Astrocyte of the hippocampus (primary cell): ENCODE measurements at regions not wholly inside any gene's neighbourhood (a gene's known extent, or its start where the extent isn't known, plus 50 kb on each side); places are given as distances from the start of the nearest gene placed in this dataset.
A peak's percentile ranks its signal among the peaks of the same experiment; 100 is the strongest.

Experiments
- DNase-seq: peaks from one replicate; pipeline ENCODE4 v3.0.0; 2011; ENCODE audit warnings: low read depth, low spot score

DNA sequence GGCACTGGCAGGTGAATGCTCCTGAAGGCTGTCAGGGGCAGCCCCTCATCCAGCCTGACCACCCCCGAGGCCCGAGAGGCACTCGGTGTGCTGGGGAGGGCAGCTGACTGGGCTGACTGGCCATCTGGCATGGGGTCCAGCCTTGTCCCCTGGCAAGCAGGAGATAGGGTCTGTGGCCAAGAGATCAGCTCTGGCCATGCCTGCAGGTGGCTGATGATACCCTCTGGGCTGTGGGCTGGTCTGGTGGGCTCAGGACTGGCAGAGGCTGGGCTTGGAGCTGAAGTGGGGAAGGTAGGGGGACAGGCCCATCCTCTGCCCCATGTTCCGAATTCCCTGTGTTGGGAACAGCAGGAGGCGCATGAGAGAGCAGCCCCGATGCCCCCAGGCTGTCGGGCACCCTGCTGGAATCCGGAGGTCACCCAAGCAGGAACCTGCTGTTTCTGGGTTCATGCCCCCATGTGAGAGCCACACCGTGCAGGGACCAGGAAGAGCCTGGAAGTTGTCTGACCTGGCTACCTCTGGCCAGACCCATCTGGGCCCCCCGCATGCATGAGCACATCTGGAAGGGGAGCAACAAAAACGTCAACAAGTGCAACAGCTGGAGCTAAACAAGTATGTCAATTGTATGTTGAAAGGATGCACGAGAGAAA, 527.0 kb downstream of the TBC1D22A start:
- DNase-seq: no peak

DNA sequence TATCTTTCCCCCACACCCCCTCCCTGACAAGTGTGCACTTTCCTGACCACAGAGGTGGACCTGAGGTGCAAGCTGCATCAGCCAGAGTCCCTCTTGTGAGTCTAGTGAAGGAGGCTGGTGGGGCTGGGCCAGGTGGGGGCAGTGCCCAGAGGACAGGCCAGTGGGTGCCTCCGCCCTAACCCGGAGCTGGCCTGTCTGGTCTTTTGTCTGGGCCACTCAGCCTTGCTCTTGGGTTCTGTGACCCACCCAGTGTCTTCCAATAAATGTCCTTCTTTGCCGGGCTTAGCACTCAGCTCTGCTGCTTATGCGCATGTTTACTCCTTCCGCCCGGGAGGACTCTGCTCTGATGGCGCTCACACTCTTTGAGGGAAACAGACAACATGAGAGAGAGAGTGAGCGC, 526.2 kb downstream of the TBC1D22A start:
- no peak for DNase-seq

DNA sequence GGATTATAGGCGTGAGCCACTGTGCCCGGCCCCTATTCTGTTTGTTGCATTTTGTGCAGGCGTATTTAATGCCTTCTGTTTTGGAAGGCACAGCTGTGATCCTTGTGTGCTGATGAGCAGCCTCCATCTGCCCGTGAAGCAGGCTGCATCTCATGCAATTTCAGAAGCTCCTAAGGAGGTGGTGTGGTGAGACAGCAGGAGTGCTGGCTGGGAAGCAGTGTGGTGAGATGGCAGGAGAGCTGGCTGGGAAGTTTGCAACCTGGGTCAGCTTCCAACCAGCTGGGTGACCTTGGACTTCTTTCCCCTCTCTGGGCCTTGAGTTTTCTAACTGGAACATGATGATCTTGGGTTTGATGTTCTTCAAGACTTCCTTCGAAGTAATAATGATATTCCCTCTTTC, 525.1 kb downstream of the TBC1D22A start:
- DNase-seq: no peak

DNA sequence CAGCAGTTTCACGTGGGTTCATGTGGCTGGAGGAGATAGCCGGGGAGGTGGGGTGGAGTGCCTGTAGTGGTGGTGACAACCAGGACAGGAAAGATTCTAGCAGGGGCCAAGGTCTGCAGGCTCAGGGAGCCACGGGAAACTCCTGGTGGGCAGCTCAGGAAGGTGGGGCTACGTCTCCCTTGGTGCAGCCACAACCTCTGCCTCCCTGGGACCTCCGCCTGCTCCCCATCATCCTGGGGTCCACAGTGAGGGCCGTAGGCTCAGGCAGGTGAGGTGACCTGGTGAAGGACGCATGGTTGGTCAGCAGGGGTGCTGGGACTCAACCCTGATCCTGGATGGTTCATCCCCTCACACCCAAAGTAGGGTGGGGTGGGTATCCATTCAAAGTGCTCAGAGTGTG, 524.1 kb downstream of the TBC1D22A start:
- no peak for DNase-seq

DNA sequence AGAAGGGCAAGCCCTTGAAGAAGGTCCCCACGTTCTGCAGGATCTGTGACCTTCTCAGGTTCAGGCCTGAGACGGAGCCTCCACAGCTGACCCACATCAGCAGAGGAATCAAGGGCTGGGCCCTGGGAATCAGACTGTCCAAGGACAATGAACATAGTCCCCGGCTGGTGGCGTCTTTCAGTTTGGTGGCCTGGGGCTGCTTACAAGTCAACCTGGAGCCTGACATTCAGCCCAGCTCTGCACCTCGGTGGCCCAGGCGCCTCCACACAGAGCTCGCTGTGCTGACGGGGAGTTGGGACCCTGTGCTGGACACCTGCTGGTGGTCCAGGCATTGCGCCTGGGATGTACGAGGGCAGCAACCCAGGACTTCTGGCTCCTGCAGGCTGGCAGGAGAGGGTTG, 523.5 kb downstream of the TBC1D22A start:
- DNase-seq: no peak

DNA sequence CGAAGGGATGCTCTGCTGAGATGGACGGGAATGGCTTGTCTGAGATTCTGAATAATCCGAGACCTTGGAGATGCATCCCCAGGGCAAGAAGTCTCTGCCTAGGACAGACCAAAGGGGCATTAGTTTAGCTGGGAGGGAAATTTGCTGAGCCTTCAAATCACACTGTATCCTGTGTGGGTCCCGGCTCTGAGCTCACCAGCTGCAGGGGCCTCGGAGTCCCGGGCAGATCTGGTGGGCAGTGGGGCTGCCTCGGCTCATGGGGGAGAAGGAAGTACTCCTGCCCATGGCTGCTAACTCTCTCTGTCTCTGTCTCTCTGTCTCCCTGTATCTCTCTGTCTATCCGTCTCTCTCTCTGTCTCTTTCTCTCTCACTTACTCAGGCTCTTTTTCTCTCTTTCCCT, 522.4 kb downstream of the TBC1D22A start:
- DNase-seq: no peak

DNA sequence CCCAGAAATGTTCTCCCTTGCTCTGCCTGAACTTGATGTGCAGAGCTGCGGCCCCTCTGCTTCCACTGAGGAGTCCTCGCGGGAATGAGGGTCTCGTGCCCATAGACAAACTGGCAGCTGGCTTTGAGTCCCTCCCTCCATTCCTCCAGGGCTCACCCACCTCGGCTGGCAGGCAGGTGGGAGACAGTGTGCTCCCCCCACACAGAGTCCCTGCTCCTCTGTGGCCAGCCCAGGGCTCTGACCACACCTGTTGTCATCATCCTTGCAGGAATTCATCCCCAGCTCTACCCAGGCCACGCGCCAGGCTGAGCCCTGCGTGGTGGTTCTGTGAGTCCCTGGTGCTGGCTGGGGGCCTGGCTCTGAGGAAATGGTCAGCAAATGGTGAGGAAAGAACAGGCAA, 521.9 kb downstream of the TBC1D22A start:
- DNase-seq: no peak

DNA sequence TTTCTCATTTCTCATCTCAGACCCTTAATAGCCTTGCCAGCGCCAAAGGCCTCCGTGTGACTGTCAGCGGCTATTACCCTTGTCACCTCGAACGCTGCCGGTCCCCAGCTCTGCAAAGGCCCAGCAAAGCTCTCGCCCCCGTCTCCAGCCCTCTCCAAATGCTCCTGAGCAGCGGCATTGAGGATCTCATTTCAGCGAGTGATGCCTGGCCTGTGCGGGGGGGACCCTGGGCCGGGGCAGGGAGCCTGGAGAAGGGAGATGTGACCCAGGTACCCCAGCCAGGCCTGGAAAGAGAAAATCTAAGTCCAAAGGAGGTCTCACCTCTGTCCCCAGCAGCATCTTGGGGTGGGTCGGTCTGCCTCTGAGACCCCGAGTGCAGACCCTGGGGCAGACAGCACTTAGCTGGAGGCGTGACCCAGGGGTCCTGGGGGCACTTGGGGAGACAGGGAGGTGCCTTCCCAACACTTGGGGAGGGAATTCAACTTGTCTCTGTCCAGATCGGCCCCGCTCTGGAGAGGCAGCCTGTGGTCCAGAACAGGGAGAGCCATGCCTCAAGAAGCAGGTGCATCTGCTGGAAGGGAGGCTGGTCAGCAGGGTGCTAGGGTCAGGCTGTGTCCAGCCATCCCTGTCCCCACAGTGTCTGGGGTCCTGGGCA, 521.3 kb downstream of the TBC1D22A start:
- no peak for DNase-seq

GRCh38 chr22:47282851-47283250, 520.4 kb downstream of the TBC1D22A start:
- no peak for DNase-seq

- no peak for DNase-seq
Observed at GRCh38 chr22:47282366-47282765, 519.9 kb downstream of the TBC1D22A start.

DNA sequence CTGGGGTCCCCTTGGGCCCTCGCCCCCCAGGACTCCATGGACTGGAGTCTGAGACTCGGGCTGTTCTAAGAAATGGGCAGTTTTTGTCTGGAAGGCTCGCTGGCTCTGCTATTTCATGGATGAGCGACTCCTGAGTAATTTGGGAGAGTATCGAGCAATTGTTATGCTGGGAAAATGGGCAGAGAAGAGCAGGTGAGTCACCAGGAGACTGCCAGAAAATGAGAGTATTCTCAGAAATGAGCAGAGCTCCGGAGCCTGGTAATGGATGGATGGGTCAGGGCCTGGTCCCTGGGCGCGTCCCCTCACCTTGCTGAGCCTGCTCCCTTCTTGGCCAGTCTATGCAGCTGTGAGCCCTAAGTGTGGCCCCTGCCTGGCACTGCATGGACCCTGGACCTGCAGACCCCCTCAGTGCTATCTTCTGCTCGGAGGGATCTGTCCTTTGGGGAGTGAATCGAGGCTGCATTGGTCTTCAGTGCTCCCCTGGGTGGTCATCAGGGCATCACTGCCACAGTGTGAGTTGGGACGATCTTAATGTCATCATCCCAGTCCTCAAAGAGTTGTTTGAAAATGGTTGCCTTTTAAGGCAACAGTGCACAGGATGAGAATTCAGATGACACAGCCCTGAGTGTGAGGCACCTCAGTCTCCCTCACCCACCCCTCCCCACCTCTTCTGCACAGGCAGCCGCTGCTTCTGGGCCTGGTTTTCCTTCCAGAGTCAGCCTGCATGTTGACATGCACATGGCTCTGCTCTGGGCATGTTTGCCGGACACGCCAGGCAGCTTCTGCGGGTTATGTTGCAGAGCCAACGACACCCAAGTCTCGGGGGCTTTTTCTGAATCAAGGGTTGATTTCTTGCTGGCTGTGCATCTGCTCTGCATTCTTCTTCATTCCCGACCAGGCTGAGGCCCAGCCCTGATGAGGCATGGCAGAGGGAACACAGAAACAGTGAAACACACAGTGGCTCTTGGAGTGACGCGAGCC, 519.0 kb downstream of the TBC1D22A start:
- DNase-seq: peak; percentile 47

DNA sequence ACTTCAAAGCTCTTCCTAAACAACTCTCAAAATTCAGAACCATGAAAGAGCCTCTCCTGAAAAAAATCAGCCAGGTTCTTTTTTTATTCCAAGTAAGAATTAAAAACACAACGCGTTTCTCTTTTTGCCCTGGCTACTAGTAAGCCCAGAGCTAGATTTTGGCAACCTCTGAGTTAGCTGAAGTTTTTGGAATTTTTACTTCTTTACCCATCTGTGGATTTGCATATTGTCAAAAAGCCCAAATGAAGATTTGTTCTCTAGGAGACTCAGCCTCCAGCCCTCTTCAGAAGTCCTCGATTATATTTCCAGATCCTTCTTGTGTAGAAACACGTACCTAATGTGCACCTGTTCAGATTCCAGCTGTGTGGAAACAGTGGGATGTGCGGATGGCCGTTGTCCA, 517.9 kb downstream of the TBC1D22A start:
- DNase-seq: no peak

DNA sequence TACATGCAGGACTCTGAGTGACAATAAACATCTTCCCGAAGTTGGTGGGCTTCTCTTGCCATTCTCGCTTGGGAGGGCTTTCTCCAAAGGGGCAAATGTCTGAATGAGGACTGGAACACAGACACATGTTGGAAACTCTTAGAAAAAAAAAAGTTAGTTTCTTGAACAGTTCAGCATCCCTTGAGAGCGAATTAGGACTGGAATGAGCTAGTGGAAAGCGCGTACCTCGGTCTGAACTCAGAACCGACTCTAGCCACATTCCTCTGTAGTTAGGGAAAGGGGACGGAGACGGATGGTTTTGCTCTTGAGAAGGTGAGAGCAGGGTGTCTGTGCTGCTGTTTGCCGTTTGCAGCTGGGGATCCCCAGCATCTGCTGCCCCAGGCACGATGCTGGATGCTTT, 517.3 kb downstream of the TBC1D22A start:
- DNase-seq: no peak

DNA sequence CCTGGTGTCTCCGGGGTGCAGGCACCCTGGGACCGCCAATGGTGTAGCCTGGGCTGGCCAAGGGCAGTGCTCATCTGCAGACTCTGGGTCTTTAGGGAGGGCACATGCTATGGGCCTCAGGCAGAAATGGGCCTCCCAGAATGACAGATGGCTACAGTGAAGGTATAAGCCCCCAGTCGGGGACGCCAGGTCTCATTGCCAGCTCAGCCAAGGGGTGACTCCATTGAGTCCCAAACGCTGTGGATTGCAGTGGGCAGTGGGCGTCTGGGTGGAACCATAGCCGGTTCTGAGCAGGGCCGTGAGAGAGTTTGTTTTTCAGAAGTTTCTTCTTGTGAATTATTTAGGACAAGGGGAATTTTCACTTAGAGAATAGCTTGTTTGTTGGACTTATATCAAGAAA, 516.9 kb downstream of the TBC1D22A start:
- no peak for DNase-seq

DNA sequence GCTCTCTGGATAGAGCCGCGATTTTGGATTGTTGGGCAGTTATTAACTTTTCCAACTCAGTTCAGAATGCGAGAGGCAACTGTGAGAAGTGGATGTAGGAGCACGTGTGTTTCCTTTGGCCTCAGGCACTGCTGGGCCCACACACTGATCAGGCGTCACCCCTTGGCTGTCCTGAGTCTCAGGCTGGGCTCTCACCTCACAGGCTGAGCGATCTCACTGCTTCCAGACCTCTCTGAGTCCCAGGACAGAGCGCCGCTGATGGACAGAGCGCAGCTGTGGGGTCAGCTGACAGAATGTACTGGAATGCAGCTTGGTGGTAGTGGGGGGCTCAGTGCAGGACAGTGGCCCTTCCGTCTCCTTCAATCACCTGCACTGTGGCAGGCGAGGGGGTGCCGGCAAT, 516.2 kb downstream of the TBC1D22A start:
- DNase-seq: no peak

DNA sequence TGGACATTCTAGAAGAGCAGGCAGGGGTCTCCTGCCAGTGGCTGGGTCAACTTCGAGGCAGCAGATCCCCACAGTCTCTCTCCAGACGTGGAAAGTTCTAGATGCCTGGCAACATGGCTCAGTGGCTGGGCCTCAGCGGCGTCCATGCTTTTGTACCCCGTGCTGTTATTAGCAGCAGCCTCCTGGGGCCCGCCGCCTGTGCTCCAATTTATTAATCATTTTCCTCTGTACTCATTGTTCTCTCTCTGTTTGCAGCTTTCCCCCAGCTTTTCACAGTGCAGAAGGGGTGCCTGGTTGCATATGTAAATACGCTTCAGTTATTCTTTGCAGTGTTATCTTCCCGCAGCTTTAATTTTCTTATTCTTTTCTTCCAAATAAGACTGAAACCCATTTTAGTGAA, 515.1 kb downstream of the TBC1D22A start:
- DNase-seq: no peak

GRCh38 chr22:47276991-47277390, 514.5 kb downstream of the TBC1D22A start:
- DNase-seq: no peak

DNA sequence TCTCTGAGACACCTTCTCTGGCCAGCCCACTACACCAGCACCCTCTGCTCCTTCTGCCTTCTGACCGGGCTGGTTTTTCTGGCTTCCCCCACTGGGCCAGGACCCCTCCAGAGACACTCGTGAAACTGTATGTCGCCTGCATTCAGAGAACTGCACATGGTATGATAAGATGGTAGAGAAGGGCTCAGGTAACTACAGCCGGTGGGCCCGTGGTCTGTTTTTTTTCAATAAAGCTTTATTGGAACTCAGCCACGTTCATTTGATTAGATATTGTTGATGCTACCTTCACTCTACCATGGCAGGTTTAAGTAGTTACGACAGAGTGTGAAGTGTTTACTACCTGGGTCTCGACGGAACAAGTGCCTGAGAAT, 514.0 kb downstream of the TBC1D22A start:
- no peak for DNase-seq

DNA sequence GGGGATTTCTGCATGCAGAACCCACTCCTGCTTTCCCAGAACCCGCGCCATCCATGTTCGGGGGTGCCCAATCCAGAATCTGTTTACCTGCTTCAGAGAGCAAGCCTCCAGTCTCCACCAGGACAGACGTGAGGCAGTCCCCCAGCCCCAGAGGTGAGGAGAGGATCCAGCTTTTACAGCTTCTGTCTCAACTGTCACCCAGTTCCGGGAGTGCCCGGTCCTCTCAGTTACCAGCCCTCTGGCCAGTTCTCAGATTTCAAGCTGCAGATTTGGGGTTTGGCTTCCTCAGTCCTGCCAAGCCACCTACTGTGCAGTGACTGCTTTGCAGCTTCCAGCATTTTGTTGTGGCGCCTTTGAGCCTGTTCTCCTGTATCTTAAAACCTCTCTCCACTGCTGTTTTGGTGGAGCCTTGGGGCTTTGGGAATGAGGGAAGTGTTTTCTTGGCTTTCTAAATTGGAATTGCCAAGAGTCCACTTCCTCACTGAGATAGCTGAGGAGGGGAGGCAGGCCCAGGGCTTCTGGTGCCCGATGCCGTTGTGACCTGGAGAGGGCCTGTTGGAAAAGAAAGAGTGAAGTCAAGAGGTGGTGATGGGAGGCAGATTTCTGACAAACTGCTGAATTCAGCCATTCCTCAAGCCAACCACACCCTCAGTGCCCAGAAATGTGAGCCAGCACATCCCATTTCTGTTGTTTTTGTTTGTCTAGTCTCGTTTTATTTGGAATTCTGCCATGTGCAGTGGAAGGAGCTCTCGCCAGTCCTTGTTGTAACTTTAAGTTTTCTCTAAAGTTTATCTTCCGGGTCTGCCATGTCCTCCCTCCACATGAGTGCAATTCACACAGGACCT, 513.4 kb downstream of the TBC1D22A start:
- DNase-seq: no peak

DNA sequence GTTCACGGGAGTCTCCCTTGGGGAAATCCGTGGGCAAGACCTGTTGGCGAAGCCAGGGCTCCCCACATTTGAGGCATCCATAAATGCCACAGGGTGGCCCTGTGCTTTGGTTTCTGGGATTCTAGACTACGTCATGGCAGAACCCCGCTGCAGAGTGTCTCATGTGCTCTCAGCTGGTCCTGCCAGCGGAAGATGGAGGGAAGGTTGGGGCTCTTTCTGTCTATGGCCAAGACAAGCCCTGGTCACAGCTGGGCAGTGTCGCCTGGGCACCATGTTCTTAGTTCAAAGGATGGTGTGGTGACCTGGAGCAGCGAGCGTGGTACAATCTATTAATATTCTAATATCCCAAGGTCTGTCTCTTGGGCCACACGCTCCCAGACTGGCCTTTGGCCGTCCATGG, 511.7 kb downstream of the TBC1D22A start:
- no peak for DNase-seq

DNA sequence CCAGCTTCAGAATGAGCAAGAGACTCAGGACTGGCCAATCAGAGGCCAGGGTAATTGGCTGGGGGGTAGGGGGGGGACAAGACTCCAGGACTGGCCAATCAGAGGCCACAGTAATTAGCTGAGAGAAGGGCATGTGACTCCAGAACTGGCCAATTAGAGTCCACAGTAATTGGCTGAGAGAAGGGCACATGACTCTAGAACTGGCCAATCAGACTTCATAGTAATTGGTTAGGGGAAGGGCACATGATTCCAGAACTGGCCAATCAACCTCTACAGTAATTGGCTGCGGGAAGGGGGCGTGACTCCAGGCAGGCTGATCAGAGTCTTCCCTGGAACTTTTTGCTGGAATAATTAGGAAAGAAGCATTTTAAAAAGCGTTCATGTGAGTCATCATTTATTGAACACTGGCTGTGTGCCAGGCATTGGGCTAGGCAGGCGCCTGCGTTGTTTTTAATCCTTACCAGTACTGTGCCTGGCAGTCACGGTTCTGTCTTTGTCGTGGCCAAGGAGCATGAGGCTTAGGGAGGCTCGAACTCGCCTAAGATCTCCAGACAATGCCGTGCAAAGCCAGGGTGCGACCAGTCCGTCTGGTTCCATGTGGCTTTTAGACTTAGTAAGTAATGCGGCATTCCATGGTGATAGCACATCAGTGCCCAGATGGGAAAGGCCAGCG, 508.1 kb downstream of the TBC1D22A start:
- no peak for DNase-seq
